Endothelial cell of umbilical vein (primary cell): ENCODE measurements at regions not wholly inside any gene's neighbourhood (a gene's known extent, or its start where the extent isn't known, plus 50 kb on each side); places are given as distances from the start of the nearest gene placed in this dataset.

ENCODE experiments used
- BruUV-seq: library from RNA; stranded (reverse); fragments of 400-500 nt; replicated peaks from 2 replicates; lab custom pipeline; 2021; lab: Mats Ljungman, UMichigan
- CTCF ChIA-PET: fragments of 300-600, 350-600 bp; sonication (Branson Sonifier 250); formaldehyde crosslinking; loops from one replicate; lab custom pipeline; 2021; ENCODE audit warnings: antibody characterized with exemption, inconsistent platforms; lab: Charles Lee
- POLR2A ChIA-PET: fragments of 300-600, 350-600 bp; sonication (Branson Sonifier 250); formaldehyde crosslinking; loops from one replicate; lab custom pipeline; 2021; ENCODE audit warnings: antibody characterized with exemption, inconsistent platforms; lab: Charles Lee
- DNase-seq: peaks from one replicate; pipeline ENCODE4 v3.0.0-alpha.2; 2011; ENCODE audit warnings: low read depth, low spot score
- FAIRE-seq: peaks from 2 replicates; lab custom pipeline; 2011; peaks lifted over from hg19 to GRCh38; lab: Jason Lieb, UNC
- H2AFZ ChIP-seq: 2 replicates; pipeline ENCODE4 v1.6.0; 2012; ENCODE audit warnings: low read depth, low read length, control low read depth, inconsistent platforms
- H3K27ac ChIP-seq: 2 replicates; pipeline ENCODE4 v1.5.1; 2011; ENCODE audit warnings: low read depth, mild to moderate bottlenecking, control low read depth, low read length, moderate library complexity; ENCODE audit not compliant: insufficient read depth
- H3K27me3 ChIP-seq, 2 experiments: 2 replicates each; pipeline versions ENCODE4 v1.6.0 to v1.6.1; 2011; ENCODE audit warnings: low read length in 2 of 2, mixed read lengths in 1 of 2; ENCODE audit not compliant: control insufficient read depth in 2 of 2, insufficient read depth in 2 of 2
- H3K36me3 ChIP-seq, 2 experiments: 2 replicates in 1 of 2; 3 replicates in 1 of 2; pipeline ENCODE4 v1.5.1; 2011; ENCODE audit warnings: low read length in 2 of 2, mild to moderate bottlenecking in 1 of 2, moderate library complexity in 1 of 2; ENCODE audit not compliant: control insufficient read depth in 2 of 2, insufficient read depth in 2 of 2; ENCODE audit errors: extremely low read depth in 1 of 2
- H3K4me1 ChIP-seq: 3 replicates; pipeline ENCODE4 v1.5.1; 2011; ENCODE audit warnings: mild to moderate bottlenecking, low read length; ENCODE audit not compliant: control insufficient read depth, insufficient read depth; ENCODE audit errors: extremely low read depth
- H3K4me2 ChIP-seq: 2 replicates; pipeline ENCODE4 v1.6.1; 2011; ENCODE audit warnings: low read length, control low read depth, mixed read lengths; ENCODE audit not compliant: insufficient read depth
- H3K4me3 ChIP-seq, 3 experiments: fragments of 200-600 bp in 1 of 3; sonication (generic), shearing (Covaris generic) in 1 of 3; replicated peaks in 1 of 3; 2 replicates each; pipeline ENCODE4 v1.5.1; 2011 to 2016; ENCODE audit warnings: control low read depth in 3 of 3, low read length in 3 of 3, mild to moderate bottlenecking in 2 of 3, inconsistent platforms in 1 of 3, low read depth in 1 of 3, moderate library complexity in 1 of 3; ENCODE audit not compliant: insufficient read depth in 1 of 3
- H3K79me2 ChIP-seq: 2 replicates; pipeline ENCODE4 v1.6.0; 2012; ENCODE audit warnings: low read length, inconsistent platforms; ENCODE audit not compliant: control insufficient read depth, insufficient read depth
- H3K9ac ChIP-seq: replicated peaks from 2 replicates; pipeline ENCODE3; 2011; ENCODE audit warnings: low read length, control low read depth; ENCODE audit not compliant: insufficient read depth; ENCODE audit errors: extremely low read depth
- H3K9me1 ChIP-seq: replicated peaks from 3 replicates; pipeline ENCODE4 v1.6.0; 2011; ENCODE audit warnings: mild to moderate bottlenecking, low read length; ENCODE audit not compliant: control insufficient read depth, insufficient read depth; ENCODE audit errors: extremely low read depth
- H3K9me3 ChIP-seq: replicated peaks from 2 replicates; pipeline ENCODE4 v1.5.1; 2012; ENCODE audit warnings: low read length, inconsistent platforms; ENCODE audit not compliant: control insufficient read depth, insufficient read depth
- H4K20me1 ChIP-seq: replicated peaks from 2 replicates; pipeline ENCODE3; 2011; ENCODE audit warnings: mild to moderate bottlenecking, low read length; ENCODE audit not compliant: control insufficient read depth, insufficient read depth; ENCODE audit errors: extremely low read depth
- EZH2 ChIP-seq: IDR thresholded peaks from 2 replicates; pipeline ENCODE4 v1.6.1; 2012; ENCODE audit warnings: borderline replicate concordance, low read depth, mild to moderate bottlenecking, moderate library complexity, low read length, inconsistent platforms; ENCODE audit not compliant: severe bottlenecking
- FOS ChIP-seq: IDR thresholded peaks from 2 replicates; pipeline ENCODE4 v1.6.1; 2011; ENCODE audit warnings: mild to moderate bottlenecking, low read length, moderate library complexity, borderline replicate concordance; ENCODE audit not compliant: insufficient read depth
- GATA2 ChIP-seq: IDR thresholded peaks from 2 replicates; pipeline ENCODE4 v1.7.0; 2011; ENCODE audit warnings: low read depth, mild to moderate bottlenecking, moderate library complexity, mixed read lengths, low read length; ENCODE audit not compliant: insufficient read length, insufficient read depth
- JUN ChIP-seq: IDR thresholded peaks from 2 replicates; pipeline ENCODE4 v1.6.1; 2011; ENCODE audit warnings: borderline replicate concordance, low read depth; ENCODE audit not compliant: insufficient read length, insufficient read depth
- MYC ChIP-seq: IDR thresholded peaks from one replicate; pipeline ENCODE4 v1.6.1; 2011; ENCODE audit warnings: mild to moderate bottlenecking, low read depth, low read length
- POLR2A ChIP-seq: IDR thresholded peaks from 2 replicates; pipeline ENCODE4 v1.6.1; 2012; ENCODE audit warnings: low read depth, mild to moderate bottlenecking, control low read depth, low read length
- POLR2AphosphoS5 ChIP-seq: IDR thresholded peaks from 2 replicates; pipeline ENCODE4 v1.6.1; 2012; ENCODE audit warnings: low read depth, mild to moderate bottlenecking, control low read depth, low read length, moderate library complexity; ENCODE audit not compliant: insufficient read depth
- dilution Hi-C: fragments of 300-500 bp; cut with MboI; formaldehyde crosslinking; loops from one replicate; pipeline ENCODE4 v1.15.0; 2019; ENCODE audit warnings: low sequenced_read_pairs; ENCODE audit not compliant: extremely low pct_ligation_motif_present
- intact Hi-C: fragments of 100-400 bp; cut with micrococcal nuclease; formaldehyde crosslinking; loops from one replicate; pipeline ENCODE4 v1.10.0; 2022
- TF ChIP-seq, protein P1 (sequence below), 2 donors: IDR thresholded peaks; 1 replicate in 1 of 2; 2 replicates in 1 of 2; pipeline ENCODE4 v1.5.1; 2011; ENCODE audit warnings: low read length in 2 of 2, mild to moderate bottlenecking in 2 of 2, moderate library complexity in 2 of 2, control low read depth in 1 of 2, inconsistent platforms in 1 of 2, low read depth in 1 of 2; ENCODE audit not compliant: insufficient read depth in 1 of 2; ENCODE audit errors: extremely low read depth in 1 of 2
- TF ChIP-seq, protein P2 (sequence below): IDR thresholded peaks from 2 replicates; pipeline ENCODE4 v1.6.1; 2011; ENCODE audit not compliant: insufficient read depth, insufficient read length

DNA sequence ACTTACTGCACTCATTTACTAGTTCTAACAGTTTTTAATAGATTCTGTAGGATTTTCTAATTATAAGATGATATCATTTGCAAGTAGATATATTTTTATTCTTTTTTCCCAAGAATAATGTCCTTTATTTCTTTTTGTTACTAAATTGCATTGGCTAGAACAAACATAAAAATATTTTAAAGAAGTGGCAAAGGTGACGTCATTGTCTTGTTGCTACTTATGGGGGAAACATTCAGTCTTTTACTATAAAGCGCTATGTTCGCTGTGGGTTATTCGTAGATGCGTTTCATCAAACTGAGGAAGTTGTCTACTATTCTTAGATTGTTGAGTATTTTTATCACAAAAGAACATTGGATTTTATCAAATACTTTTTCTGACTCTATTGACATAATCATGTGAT is 765.2 kb upstream of the POU3F3 start:
- peaks cover 2% of the 10 kb centered on the region for H3K9me3 ChIP-seq
- no peak overlapping the region for H3K9ac ChIP-seq
- dilution Hi-C loops = no loop called here
- H3K4me1 ChIP-seq = no peaks in the 10 kb centered on the region
- intact Hi-C loops = no loop called here
- no peak overlapping the region for H3K4me2 ChIP-seq
- H4K20me1 ChIP-seq = no peaks in the 10 kb centered on the region
- ChIA-PET CTCF (no interaction called here), POLR2A (no interaction called here)
- no peaks in the 10 kb centered on the region for H3K27me3 ChIP-seq
- no peaks in the 10 kb centered on the region for H3K36me3 ChIP-seq
- no peaks in the 10 kb centered on the region for H3K9me1 ChIP-seq
- DNase-seq = no peak
- no peaks in the 10 kb centered on the region for H3K79me2 ChIP-seq
- no peak overlapping the region for H2AFZ ChIP-seq
- H3K27ac ChIP-seq = no peak overlapping the region
- no TSS peak for BruUV-seq
- TF ChIP-seq FOS (no peak), JUN (no peak), POLR2A (no peak), GATA2 (no peak), EZH2 (no peak)
- TF ChIP-seq, protein P1, sequence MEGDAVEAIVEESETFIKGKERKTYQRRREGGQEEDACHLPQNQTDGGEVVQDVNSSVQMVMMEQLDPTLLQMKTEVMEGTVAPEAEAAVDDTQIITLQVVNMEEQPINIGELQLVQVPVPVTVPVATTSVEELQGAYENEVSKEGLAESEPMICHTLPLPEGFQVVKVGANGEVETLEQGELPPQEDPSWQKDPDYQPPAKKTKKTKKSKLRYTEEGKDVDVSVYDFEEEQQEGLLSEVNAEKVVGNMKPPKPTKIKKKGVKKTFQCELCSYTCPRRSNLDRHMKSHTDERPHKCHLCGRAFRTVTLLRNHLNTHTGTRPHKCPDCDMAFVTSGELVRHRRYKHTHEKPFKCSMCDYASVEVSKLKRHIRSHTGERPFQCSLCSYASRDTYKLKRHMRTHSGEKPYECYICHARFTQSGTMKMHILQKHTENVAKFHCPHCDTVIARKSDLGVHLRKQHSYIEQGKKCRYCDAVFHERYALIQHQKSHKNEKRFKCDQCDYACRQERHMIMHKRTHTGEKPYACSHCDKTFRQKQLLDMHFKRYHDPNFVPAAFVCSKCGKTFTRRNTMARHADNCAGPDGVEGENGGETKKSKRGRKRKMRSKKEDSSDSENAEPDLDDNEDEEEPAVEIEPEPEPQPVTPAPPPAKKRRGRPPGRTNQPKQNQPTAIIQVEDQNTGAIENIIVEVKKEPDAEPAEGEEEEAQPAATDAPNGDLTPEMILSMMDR (IDR thresholded peaks at IDR 0.05; ENCODE audit: extremely low read depth in 1 of 2, insufficient read depth in 1 of 2, low read depth in 1 of 2, low read length in 2 of 2) = no peak
- FAIRE-seq = no peak
- H3K4me3 ChIP-seq = no peak overlapping the region

DNA sequence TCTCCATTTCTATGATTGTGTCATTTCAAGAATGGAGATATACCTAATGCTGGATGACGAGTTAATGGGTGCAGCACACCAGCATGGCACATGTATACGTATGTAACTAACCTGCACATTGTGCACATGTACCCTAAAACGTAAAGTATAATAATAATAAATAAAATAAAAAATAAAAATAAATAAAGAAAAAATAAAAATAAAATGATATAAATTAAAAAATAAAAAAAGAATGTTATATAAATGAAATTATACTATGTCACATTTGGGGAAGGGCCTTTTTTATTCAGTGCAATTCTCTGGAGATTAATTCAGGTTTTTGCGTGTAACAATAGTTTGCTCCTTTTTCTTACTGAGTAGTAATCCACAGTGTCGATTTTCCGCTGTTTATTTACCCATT is 763.5 kb upstream of the POU3F3 start:
- dilution Hi-C loops = no loop called here
- H3K9ac ChIP-seq = no peak overlapping the region
- H3K27me3 ChIP-seq = no peaks in the 10 kb centered on the region
- H4K20me1 ChIP-seq = no peaks in the 10 kb centered on the region
- ChIA-PET POLR2A (no interaction called here), CTCF (no interaction called here)
- intact Hi-C loops = no loop called here
- H3K27ac ChIP-seq = no peak overlapping the region
- no peaks in the 10 kb centered on the region for H3K36me3 ChIP-seq
- no peak overlapping the region for H2AFZ ChIP-seq
- no TSS peak for BruUV-seq
- TF ChIP-seq EZH2 = no peak
- no peak for TF ChIP-seq POLR2A
- TF ChIP-seq, protein P2, sequence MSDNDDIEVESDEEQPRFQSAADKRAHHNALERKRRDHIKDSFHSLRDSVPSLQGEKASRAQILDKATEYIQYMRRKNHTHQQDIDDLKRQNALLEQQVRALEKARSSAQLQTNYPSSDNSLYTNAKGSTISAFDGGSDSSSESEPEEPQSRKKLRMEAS = no peak
- no peak for TF ChIP-seq JUN
- TF ChIP-seq, protein P1 (IDR thresholded peaks at IDR 0.05; ENCODE audit: extremely low read depth in 1 of 2, insufficient read depth in 1 of 2, low read depth in 1 of 2, low read length in 2 of 2) = no peak
- no peak for TF ChIP-seq POLR2AphosphoS5
- no peak for TF ChIP-seq FOS
- no peak for TF ChIP-seq MYC
- no peak for TF ChIP-seq GATA2
- no peaks in the 10 kb centered on the region for H3K79me2 ChIP-seq
- DNase-seq (no peak), FAIRE-seq (no peak)
- H3K4me2 ChIP-seq = no peak overlapping the region
- H3K4me1 ChIP-seq = no peaks in the 10 kb centered on the region
- H3K9me1 ChIP-seq = no peaks in the 10 kb centered on the region
- no peak overlapping the region for H3K4me3 ChIP-seq
- no peaks in the 10 kb centered on the region for H3K9me3 ChIP-seq
